Subcutaneous abdominal adipose tissue (tissue), 5 donors: ENCODE measurements at regions not wholly inside any gene's neighbourhood (a gene's known extent, or its start where the extent isn't known, plus 50 kb on each side); places are given as distances from the start of the nearest gene placed in this dataset.

Source experiments
- H3K27ac ChIP-seq: one replicate; pipeline ENCODE4 v1.7.0; 2013; ENCODE audit warnings: low read depth, mild to moderate bottlenecking, inconsistent platforms, low read length, moderate library complexity
- H3K27me3 ChIP-seq, 5 donors: one replicate each; pipeline ENCODE4 v1.7.0; 2013; ENCODE audit warnings: low read length in 5 of 5, inconsistent platforms in 1 of 5; ENCODE audit not compliant: control insufficient read depth in 5 of 5, insufficient read depth in 4 of 5
- H3K36me3 ChIP-seq, 5 donors: one replicate each; pipeline ENCODE4 v1.7.0; 2013; ENCODE audit warnings: low read length in 5 of 5; ENCODE audit not compliant: control insufficient read depth in 5 of 5, insufficient read depth in 5 of 5
- H3K4me1 ChIP-seq, 5 donors: one replicate each; pipeline ENCODE4 v1.7.0; 2013; ENCODE audit warnings: low read length in 5 of 5, mild to moderate bottlenecking in 3 of 5, moderate library complexity in 1 of 5; ENCODE audit not compliant: control insufficient read depth in 5 of 5, insufficient read depth in 5 of 5
- H3K4me3 ChIP-seq, 5 donors: one replicate each; pipeline ENCODE4 v1.7.0; 2013; ENCODE audit warnings: low read length in 5 of 5, low read depth in 1 of 5
- H3K9ac ChIP-seq, 5 donors: one replicate each; pipeline ENCODE4 v1.7.0; 2013; ENCODE audit warnings: low read length in 5 of 5, mild to moderate bottlenecking in 4 of 5, moderate library complexity in 3 of 5
- H3K9me3 ChIP-seq, 5 donors: one replicate each; pipeline ENCODE4 v1.7.0; 2013; ENCODE audit warnings: low read length in 5 of 5; ENCODE audit not compliant: control insufficient read depth in 5 of 5
- donor health status: healthy.
- donor health status: healthy.
- donor health status: healthy.
- donor health status: healthy.
- donor health status: healthy.

DNA sequence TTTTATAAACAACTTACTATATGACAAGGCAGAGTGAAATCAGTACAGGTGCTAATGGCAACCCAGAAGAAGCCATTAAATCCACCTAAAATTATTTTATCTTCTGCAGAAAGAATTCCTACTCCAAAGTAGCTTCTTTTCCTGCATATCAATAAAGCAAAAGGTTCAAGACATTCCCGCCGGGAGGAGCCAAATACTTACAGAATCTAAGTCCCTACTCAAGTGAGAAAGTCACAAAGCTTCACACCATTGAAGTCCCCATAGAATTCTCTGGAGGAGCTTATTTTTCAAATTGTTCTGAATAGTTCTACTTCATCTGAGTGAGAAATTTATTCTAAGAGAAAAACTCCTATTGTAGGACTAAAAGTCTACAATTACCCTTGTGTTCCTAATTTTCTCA lies 233.7 kb upstream of the HNRNPA3 start:
- Histone ChIP-seq H3K4me3 (no peak overlapping the region), H3K4me1 (peaks cover 0 to 5% (median 4%) of the 10 kb centered on the region in 5 donors), H3K36me3 (no peaks in the 10 kb centered on the region), H3K9ac (no peak overlapping the region), H3K9me3 (no peaks in the 10 kb centered on the region), H3K27ac (no peak overlapping the region), H3K27me3 (no peaks in the 10 kb centered on the region)

GRCh38 chr2:176979981-176980710 lies 232.4 kb upstream of the HNRNPA3 start:
- no peak overlapping the region for H3K9ac ChIP-seq
- no peaks in the 10 kb centered on the region for H3K9me3 ChIP-seq
- H3K27me3 ChIP-seq, result peaks cover 0 to 2% (median 0%) of the 10 kb centered on the region in 5 donors
- peaks cover 0 to 5% (median 4%) of the 10 kb centered on the region in 5 donors for H3K4me1 ChIP-seq
- H3K4me3 ChIP-seq, result no peak overlapping the region
- H3K27ac ChIP-seq, result no peak overlapping the region
- H3K36me3 ChIP-seq, result no peaks in the 10 kb centered on the region

- Histone ChIP-seq H3K4me1 (no peaks in the 10 kb centered on the region), H3K9me3 (no peaks in the 10 kb centered on the region), H3K9ac (no peak overlapping the region), H3K27me3 (peaks cover 0 to 4% (median 0%) of the 10 kb centered on the region in 5 donors), H3K36me3 (no peaks in the 10 kb centered on the region), H3K27ac (no peak overlapping the region), H3K4me3 (no peak overlapping the region)
These were observed 227.6 kb upstream of the HNRNPA3 start for GRCh38 chr2:176984987-176985386.

GRCh38 chr2:176985871-176986270 lies 226.7 kb upstream of the HNRNPA3 start:
- no peaks in the 10 kb centered on the region for H3K36me3 ChIP-seq
- H3K9ac ChIP-seq, result no peak overlapping the region
- no peak overlapping the region for H3K4me3 ChIP-seq
- no peak overlapping the region for H3K27ac ChIP-seq
- H3K27me3 ChIP-seq, result peaks cover 0 to 4% (median 0%) of the 10 kb centered on the region in 5 donors
- H3K4me1 ChIP-seq, result no peaks in the 10 kb centered on the region
- H3K9me3 ChIP-seq, result no peaks in the 10 kb centered on the region

DNA sequence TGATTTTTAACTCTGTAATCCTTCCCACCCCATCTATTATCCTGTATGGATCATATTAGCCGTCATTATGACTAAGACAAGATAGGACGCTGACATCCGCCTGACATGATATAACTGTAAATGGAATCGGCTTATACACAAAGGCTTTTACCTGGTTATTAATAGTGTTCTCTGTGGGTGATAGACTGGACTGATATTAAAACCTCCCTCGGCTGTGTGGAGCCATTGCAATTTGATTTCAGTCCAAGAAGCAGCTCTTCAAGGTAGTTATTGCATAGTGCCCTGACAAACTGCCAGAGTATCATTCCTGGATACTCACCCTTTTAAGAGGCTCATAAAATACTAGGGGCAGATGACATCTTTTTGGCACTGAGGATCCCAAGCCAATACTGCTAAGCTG lies 226.1 kb upstream of the HNRNPA3 start:
- Histone ChIP-seq H3K36me3 (no peaks in the 10 kb centered on the region), H3K4me1 (no peaks in the 10 kb centered on the region), H3K4me3 (no peak overlapping the region), H3K27ac (no peak overlapping the region), H3K9ac (no peak overlapping the region), H3K27me3 (peaks cover 0 to 4% (median 0%) of the 10 kb centered on the region in 5 donors), H3K9me3 (no peaks in the 10 kb centered on the region)

- Histone ChIP-seq H3K9ac (no peak overlapping the region), H3K27ac (no peak overlapping the region), H3K4me3 (no peak overlapping the region), H3K9me3 (no peaks in the 10 kb centered on the region), H3K36me3 (no peaks in the 10 kb centered on the region), H3K4me1 (no peaks in the 10 kb centered on the region), H3K27me3 (no peaks in the 10 kb centered on the region)
These were observed 221.2 kb upstream of the HNRNPA3 start for GRCh38 chr2:176991411-176991810.

DNA sequence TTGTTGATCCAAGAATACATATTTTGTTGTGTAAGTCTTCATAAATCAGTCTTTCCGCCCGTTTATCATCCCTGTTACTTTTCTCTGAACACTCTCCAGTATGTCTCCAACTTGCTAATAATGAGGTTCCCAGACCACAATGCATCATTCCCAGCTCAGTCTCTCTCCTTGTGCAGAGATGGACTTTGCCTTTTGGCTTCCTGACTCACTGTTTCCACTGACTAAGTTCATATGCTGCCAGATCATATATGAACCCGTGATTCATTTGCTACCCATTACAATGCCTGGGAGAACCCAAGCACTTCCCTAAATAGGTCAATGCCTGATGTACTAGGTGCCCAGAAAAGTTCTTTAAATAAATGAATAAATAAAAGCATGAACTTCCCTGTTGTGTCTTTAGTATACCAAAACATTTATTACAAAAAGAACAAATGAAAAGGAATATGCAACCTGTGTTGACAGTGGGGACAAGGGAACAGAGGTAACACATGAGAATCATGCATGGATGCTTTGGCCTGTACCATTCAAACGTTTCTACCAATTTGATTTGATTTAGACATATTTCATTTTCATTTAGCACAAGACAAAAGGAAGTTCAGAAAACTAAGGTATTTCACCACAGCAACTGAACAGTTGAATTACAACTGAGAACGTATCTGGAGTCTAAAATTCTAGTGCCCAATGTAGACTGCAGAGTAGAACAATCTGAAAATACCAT lies 215.4 kb upstream of the HNRNPA3 start:
- H3K4me3 ChIP-seq, result no peak overlapping the region
- no peaks in the 10 kb centered on the region for H3K27me3 ChIP-seq
- H3K9me3 ChIP-seq, result no peaks in the 10 kb centered on the region
- H3K9ac ChIP-seq, result no peak overlapping the region
- no peaks in the 10 kb centered on the region for H3K36me3 ChIP-seq
- peaks cover 0 to 8% (median 3%) of the 10 kb centered on the region in 5 donors for H3K4me1 ChIP-seq
- no peak overlapping the region for H3K27ac ChIP-seq

GRCh38 chr2:176997792-176998169 lies 214.8 kb upstream of the HNRNPA3 start:
- no peak overlapping the region for H3K9ac ChIP-seq
- no peaks in the 10 kb centered on the region for H3K36me3 ChIP-seq
- H3K9me3 ChIP-seq, result no peaks in the 10 kb centered on the region
- H3K27me3 ChIP-seq, result no peaks in the 10 kb centered on the region
- no peak overlapping the region for H3K4me3 ChIP-seq
- no peak overlapping the region for H3K27ac ChIP-seq
- H3K4me1 ChIP-seq, result peaks cover 0 to 8% (median 3%) of the 10 kb centered on the region in 5 donors

DNA sequence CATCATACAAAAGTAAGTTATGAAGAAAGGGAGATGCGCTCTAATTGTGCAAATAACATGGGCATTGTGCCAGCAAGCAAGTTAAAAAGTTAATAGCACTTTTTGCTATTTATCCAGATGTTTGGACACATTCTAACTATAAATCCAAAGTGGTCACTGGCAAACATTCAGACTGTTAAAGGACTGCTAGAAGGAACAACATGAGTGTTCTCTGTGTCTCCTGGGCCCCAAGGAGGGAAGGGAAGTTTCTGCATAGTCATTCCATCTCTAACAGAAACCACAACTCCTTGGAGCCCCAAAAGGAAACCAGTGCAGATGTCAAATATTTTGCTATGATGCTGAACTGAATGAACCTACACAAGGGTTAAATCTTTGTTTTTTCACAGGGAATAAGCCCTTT lies 213.3 kb upstream of the HNRNPA3 start:
- Histone ChIP-seq H3K9ac (no peak overlapping the region), H3K9me3 (no peaks in the 10 kb centered on the region), H3K36me3 (no peaks in the 10 kb centered on the region), H3K4me1 (peaks cover 0 to 8% (median 3%) of the 10 kb centered on the region in 5 donors), H3K4me3 (no peak overlapping the region), H3K27ac (no peak overlapping the region), H3K27me3 (no peaks in the 10 kb centered on the region)

DNA sequence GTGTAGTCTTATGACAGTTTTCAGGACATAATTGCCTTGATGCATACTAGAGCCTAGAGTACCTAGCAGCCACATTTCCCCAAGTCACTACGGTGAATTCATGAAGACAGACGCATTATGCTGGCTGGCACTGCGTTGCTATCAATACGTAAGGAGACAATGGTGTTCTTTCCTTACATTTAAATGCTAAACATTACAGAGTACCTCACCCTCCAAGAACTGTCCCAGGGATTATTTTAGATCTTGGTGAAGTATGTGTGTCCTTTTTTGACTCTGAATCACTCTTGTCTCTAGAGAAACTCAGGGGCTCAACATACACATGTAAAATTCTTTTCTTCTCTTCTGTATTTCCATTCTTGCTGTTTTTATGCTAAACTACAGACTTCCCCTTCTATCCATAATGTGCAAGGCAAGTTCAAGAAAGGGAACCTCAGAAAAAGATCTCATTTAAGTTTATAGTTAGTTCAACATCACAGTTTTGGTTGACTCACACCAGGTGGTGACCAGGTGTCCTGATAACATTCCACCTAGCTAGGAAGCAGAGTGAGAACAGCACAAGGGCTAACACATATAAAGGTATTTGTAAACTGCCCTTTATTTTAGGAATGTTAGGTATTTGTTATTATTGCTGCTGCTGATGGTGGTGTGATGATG lies 212.4 kb upstream of the HNRNPA3 start:
- Histone ChIP-seq H3K4me3 (no peak overlapping the region), H3K36me3 (no peaks in the 10 kb centered on the region), H3K27ac (no peak overlapping the region), H3K9me3 (no peaks in the 10 kb centered on the region), H3K27me3 (no peaks in the 10 kb centered on the region), H3K9ac (no peak overlapping the region), H3K4me1 (peaks cover 0 to 8% (median 3%) of the 10 kb centered on the region in 5 donors)
